Left lung (tissue), 4 donors: ENCODE measurements at regions not wholly inside any gene's neighbourhood (a gene's known extent, or its start where the extent isn't known, plus 50 kb on each side); places are given as distances from the start of the nearest gene placed in this dataset.

Experiments used
- ATAC-seq: fragments of 200-7000 bp; cut with Tn5 transposase; one replicate; pipeline ENCODE4 v1.9.1; 2020; ENCODE audit warnings: moderate library complexity
- DNase-seq, 4 donors: peaks; one replicate each; pipeline ENCODE4 v3.0.0-alpha.2; 2013 to 2020
- H3K27ac ChIP-seq, 2 donors: fragments of 200-600 bp; sonication (generic) in 1 of 2; one replicate each; pipeline versions ENCODE4 v1.5.0 to v1.8.0; 2020 to 2021
- H3K27me3 ChIP-seq, 2 donors: fragments of 200-600 bp; sonication (generic) in 1 of 2; one replicate each; pipeline versions ENCODE4 v1.5.0 to v1.8.0; 2020 to 2021
- H3K36me3 ChIP-seq, 2 donors: fragments of 200-600 bp; sonication (generic) in 1 of 2; one replicate each; pipeline versions ENCODE4 v1.5.0 to v1.8.0; 2020 to 2021
- H3K4me1 ChIP-seq, 2 donors: fragments of 200-600 bp; one replicate each; pipeline ENCODE4 v1.8.0; 2021
- H3K4me3 ChIP-seq, 2 donors: fragments of 200-600 bp; sonication (generic) in 1 of 2; one replicate each; pipeline versions ENCODE4 v1.5.0 to v1.8.0; 2020 to 2021; ENCODE audit warnings: mild to moderate bottlenecking in 1 of 2
- H3K9me3 ChIP-seq, 2 donors: fragments of 200-600 bp; sonication (generic) in 1 of 2; one replicate each; pipeline versions ENCODE4 v1.5.0 to v1.8.0; 2020 to 2021
- intact Hi-C, 2 donors: fragments of 100-400 bp; cut with DNase I; formaldehyde crosslinking; loops; one replicate each; pipeline versions ENCODE4 v1.11.2 to v1.14.2; 2022
- TF ChIP-seq, protein P1 (sequence below), 2 donors: fragments of 200-600 bp; sonication (generic) in 1 of 2; IDR thresholded peaks; one replicate each; pipeline versions ENCODE4 v1.5.0 to v1.8.0; 2021; ENCODE audit warnings: antibody characterized with exemption in 2 of 2
- donor health status: DM: no; HTN: yes; CAD: no.
- donor health status: DM: no; HTN: no; CAD: no.

DNA sequence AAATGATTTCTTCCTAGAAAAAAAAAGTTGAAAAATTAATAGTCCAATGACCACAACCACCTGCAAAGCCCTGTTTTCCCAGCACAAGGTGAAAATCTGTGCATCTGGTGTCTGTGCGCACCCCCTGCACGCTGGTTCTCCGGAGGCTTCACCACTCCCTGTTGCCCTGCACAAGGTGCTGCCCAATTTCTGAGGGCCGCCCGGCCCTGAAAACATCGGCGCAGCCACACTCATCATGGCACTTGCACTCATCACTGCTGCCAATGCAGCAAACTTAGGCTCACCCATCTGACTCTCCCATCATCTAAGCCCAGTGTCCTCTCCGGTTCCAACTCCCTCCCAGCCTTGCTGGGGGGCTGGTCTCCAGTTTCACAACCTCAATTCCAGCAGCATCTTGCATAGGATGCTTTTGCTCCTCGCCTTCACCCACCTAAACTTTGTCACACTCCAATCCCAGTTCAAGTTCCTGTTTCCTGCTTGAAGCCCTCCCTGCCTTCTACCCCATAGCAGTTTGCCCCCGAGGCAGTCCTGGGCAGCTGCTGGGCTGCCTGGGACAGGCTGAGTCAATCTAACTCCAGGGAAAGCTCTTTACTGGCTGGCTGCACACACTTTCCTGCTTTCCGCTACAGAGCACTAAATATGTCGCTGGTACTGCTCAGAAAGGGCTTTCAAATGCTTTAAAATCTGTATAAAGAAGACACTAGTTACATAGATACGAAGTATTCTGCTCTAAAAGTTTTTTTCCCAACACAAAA, 522.5 kb upstream of the ID2 start:
- intact Hi-C loops: no loop called here
- ATAC-seq (no peak), DNase-seq (no peak)
- no peak overlapping the region for H3K27ac ChIP-seq
- no peaks in the 10 kb centered on the region for H3K4me1 ChIP-seq
- no peaks in the 10 kb centered on the region for H3K36me3 ChIP-seq
- H3K9me3 ChIP-seq: no peaks in the 10 kb centered on the region
- H3K4me3 ChIP-seq: no peak overlapping the region
- TF ChIP-seq, protein P1, sequence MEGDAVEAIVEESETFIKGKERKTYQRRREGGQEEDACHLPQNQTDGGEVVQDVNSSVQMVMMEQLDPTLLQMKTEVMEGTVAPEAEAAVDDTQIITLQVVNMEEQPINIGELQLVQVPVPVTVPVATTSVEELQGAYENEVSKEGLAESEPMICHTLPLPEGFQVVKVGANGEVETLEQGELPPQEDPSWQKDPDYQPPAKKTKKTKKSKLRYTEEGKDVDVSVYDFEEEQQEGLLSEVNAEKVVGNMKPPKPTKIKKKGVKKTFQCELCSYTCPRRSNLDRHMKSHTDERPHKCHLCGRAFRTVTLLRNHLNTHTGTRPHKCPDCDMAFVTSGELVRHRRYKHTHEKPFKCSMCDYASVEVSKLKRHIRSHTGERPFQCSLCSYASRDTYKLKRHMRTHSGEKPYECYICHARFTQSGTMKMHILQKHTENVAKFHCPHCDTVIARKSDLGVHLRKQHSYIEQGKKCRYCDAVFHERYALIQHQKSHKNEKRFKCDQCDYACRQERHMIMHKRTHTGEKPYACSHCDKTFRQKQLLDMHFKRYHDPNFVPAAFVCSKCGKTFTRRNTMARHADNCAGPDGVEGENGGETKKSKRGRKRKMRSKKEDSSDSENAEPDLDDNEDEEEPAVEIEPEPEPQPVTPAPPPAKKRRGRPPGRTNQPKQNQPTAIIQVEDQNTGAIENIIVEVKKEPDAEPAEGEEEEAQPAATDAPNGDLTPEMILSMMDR (IDR thresholded peaks at IDR 0.05): no peak
- no peaks in the 10 kb centered on the region for H3K27me3 ChIP-seq

DNA sequence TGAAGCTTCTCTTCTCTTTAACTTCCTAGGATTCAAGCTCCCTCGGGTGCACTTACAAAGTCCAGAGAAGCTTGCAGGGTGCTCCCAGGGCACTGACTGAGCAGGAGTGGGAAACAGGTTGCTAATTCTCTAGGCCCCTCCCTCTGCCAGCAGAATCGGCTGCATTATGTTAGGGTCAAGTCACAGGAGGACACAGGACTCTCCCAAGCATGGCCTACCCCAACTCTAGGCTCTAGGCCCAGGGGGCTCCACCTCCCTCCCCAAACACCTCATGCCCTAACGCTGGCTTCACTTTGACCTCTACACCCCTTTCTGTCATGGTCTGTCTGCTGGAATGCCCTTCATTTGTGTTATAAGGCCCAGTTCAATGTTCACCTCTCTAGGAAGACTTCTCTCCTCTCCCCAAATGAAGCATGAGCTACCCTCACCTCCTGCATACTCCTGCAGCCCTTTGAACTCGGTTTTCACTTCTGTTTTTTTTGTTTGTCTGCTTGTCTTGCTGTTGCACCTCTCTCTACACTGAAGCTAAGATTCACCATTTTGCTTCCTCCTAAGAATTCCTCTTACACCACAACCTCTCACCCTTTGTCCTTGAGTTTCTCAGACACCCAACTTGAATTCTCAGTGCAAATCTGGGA, 521.8 kb upstream of the ID2 start:
- intact Hi-C loops: no loop called here
- DNase-seq (no peak), ATAC-seq (no peak)
- no peaks in the 10 kb centered on the region for H3K27me3 ChIP-seq
- H3K9me3 ChIP-seq: no peaks in the 10 kb centered on the region
- H3K36me3 ChIP-seq: no peaks in the 10 kb centered on the region
- TF ChIP-seq, protein P1 (IDR thresholded peaks at IDR 0.05): no peak
- no peaks in the 10 kb centered on the region for H3K4me1 ChIP-seq
- H3K4me3 ChIP-seq: no peak overlapping the region
- H3K27ac ChIP-seq: no peak overlapping the region

DNA sequence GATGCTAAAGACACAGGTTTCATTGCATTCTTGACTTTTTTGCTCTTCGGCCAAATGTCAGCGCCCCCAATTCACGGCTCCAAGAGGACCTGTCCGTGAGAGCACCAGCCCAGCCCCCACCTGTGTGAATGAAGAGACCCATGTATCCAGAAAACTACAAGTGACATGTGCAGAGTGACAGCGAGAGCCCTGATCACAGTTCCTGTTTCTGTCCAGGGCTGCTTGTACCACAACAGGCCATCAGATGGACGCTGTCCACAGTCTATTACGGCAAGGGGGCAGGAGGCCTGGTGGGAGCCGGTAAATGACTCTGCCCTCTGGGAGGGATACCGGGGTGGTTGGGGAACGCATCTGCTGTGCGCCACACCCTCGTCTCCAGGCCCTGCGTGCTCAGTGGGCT, 520.9 kb upstream of the ID2 start:
- no peak overlapping the region for H3K27ac ChIP-seq
- no peak for ATAC-seq
- no peaks in the 10 kb centered on the region for H3K4me1 ChIP-seq
- TF ChIP-seq, protein P1 (IDR thresholded peaks at IDR 0.05): no peak
- intact Hi-C loops: no loop called here
- H3K27me3 ChIP-seq: no peaks in the 10 kb centered on the region
- H3K4me3 ChIP-seq: no peak overlapping the region
- no peak for DNase-seq
- no peaks in the 10 kb centered on the region for H3K9me3 ChIP-seq
- H3K36me3 ChIP-seq: no peaks in the 10 kb centered on the region

- Histone ChIP-seq H3K27me3 (no peaks in the 10 kb centered on the region), H3K27ac (no peak overlapping the region), H3K4me3 (no peak overlapping the region), H3K4me1 (no peaks in the 10 kb centered on the region), H3K36me3 (no peaks in the 10 kb centered on the region), H3K9me3 (no peaks in the 10 kb centered on the region)
- DNase-seq (no peak), ATAC-seq (no peak)
- TF ChIP-seq, protein P1 (IDR thresholded peaks at IDR 0.05): no peak
- intact Hi-C loops: no loop called here
Observed at GRCh38 chr2:8162552-8162951, 519.3 kb upstream of the ID2 start.

DNA sequence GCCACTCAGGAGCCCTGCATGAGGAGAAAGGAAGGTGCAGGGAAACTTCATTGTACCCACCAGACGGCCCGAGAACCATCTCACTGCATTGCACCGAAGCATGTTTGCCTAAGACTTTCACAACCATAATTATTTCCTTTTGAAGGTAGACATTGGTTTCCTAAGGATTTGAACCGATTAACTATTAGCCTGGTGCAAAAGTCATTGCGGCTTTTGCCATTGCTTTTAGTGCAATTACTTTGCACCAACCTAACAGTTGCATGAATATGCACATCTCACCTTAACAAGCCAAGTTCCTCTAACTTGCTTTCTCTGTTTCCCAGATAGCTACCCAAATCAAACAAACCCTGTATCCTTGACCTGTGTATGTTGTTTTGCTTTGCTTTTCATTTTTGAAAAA, 516.3 kb upstream of the ID2 start:
- ATAC-seq (no peak), DNase-seq (no peak)
- intact Hi-C loops: no loop called here
- no peaks in the 10 kb centered on the region for H3K36me3 ChIP-seq
- no peaks in the 10 kb centered on the region for H3K27me3 ChIP-seq
- TF ChIP-seq, protein P1 (IDR thresholded peaks at IDR 0.05): no peak
- H3K27ac ChIP-seq: no peak overlapping the region
- H3K9me3 ChIP-seq: no peaks in the 10 kb centered on the region
- H3K4me1 ChIP-seq: no peaks in the 10 kb centered on the region
- no peak overlapping the region for H3K4me3 ChIP-seq
